ENCODE measurements at regions not wholly inside any gene's neighbourhood (a gene's known extent, or its start where the extent isn't known, plus 50 kb on each side); places are given as distances from the start of the nearest gene placed in this dataset.

GRCh38 chr14:86022031-86022629, 492.2 kb downstream of the FLRT2 start:
- peak; percentile 6 for DNase-seq (ENCODE audit: low read depth)
- in situ Hi-C loops (cut with HindIII; ENCODE audit: low pct_unique_long_range_greater_than_20kb, low sequenced_read_pairs) = no loop called here

GRCh38 chr14:86020841-86021240, 490.9 kb downstream of the FLRT2 start:
- in situ Hi-C loops (cut with HindIII; ENCODE audit: low pct_unique_long_range_greater_than_20kb, low sequenced_read_pairs) = no loop called here
- no peak for DNase-seq (ENCODE audit: low read depth)

GRCh38 chr14:86015941-86016340, 486.0 kb downstream of the FLRT2 start:
- DNase-seq (ENCODE audit: low read depth) = no peak
- in situ Hi-C loops (cut with HindIII; ENCODE audit: low pct_unique_long_range_greater_than_20kb, low sequenced_read_pairs) = no loop called here

GRCh38 chr14:86015511-86015910, 485.6 kb downstream of the FLRT2 start:
- in situ Hi-C loops (cut with HindIII; ENCODE audit: low pct_unique_long_range_greater_than_20kb, low sequenced_read_pairs) = no loop called here
- no peak for DNase-seq (ENCODE audit: low read depth)

GRCh38 chr14:86013641-86014040, 483.7 kb downstream of the FLRT2 start:
- in situ Hi-C loops (cut with HindIII; ENCODE audit: low pct_unique_long_range_greater_than_20kb, low sequenced_read_pairs) = no loop called here
- DNase-seq (ENCODE audit: low read depth) = no peak

- in situ Hi-C loops (cut with HindIII; ENCODE audit: low pct_unique_long_range_greater_than_20kb, low sequenced_read_pairs) = no loop called here
- no peak for DNase-seq (ENCODE audit: low read depth)
These were observed 482.5 kb downstream of the FLRT2 start for GRCh38 chr14:86012461-86012860.

- DNase-seq (ENCODE audit: low read depth) = no peak
- in situ Hi-C loops (cut with HindIII; ENCODE audit: low pct_unique_long_range_greater_than_20kb, low sequenced_read_pairs) = no loop called here
These were observed 474.1 kb downstream of the FLRT2 start for GRCh38 chr14:86003998-86004397.

GRCh38 chr14:85996551-85996950, 466.6 kb downstream of the FLRT2 start:
- in situ Hi-C loops (cut with HindIII; ENCODE audit: low pct_unique_long_range_greater_than_20kb, low sequenced_read_pairs) = no loop called here
- DNase-seq (ENCODE audit: low read depth) = no peak

GRCh38 chr14:85991156-85991555, 461.2 kb downstream of the FLRT2 start:
- DNase-seq (ENCODE audit: low read depth) = no peak
- in situ Hi-C loops (cut with HindIII; ENCODE audit: low pct_unique_long_range_greater_than_20kb, low sequenced_read_pairs) = no loop called here

GRCh38 chr14:85987907-85988306, 458.0 kb downstream of the FLRT2 start:
- in situ Hi-C loops (cut with HindIII; ENCODE audit: low pct_unique_long_range_greater_than_20kb, low sequenced_read_pairs) = no loop called here
- no peak for DNase-seq (ENCODE audit: low read depth)

- in situ Hi-C loops (cut with HindIII; ENCODE audit: low pct_unique_long_range_greater_than_20kb, low sequenced_read_pairs) = no loop called here
- DNase-seq (ENCODE audit: low read depth) = no peak
These were observed 457.3 kb downstream of the FLRT2 start for GRCh38 chr14:85987292-85987691.

- no peak for DNase-seq (ENCODE audit: low read depth)
- in situ Hi-C loops (cut with HindIII; ENCODE audit: low pct_unique_long_range_greater_than_20kb, low sequenced_read_pairs) = no loop called here
These were observed 448.8 kb downstream of the FLRT2 start for GRCh38 chr14:85978582-85979250.

GRCh38 chr14:85974602-85975001, 444.7 kb downstream of the FLRT2 start:
- no peak for DNase-seq (ENCODE audit: low read depth)
- in situ Hi-C loops (cut with HindIII; ENCODE audit: low pct_unique_long_range_greater_than_20kb, low sequenced_read_pairs) = no loop called here

GRCh38 chr14:85963486-85963885, 433.5 kb downstream of the FLRT2 start:
- no peak for DNase-seq (ENCODE audit: low read depth)
- in situ Hi-C loops (cut with HindIII; ENCODE audit: low pct_unique_long_range_greater_than_20kb, low sequenced_read_pairs) = no loop called here

GRCh38 chr14:85960756-85961155, 430.8 kb downstream of the FLRT2 start:
- no peak for DNase-seq (ENCODE audit: low read depth)
- in situ Hi-C loops (cut with HindIII; ENCODE audit: low pct_unique_long_range_greater_than_20kb, low sequenced_read_pairs) = no loop called here

GRCh38 chr14:85959063-85959462, 429.1 kb downstream of the FLRT2 start:
- DNase-seq (ENCODE audit: low read depth) = no peak
- in situ Hi-C loops (cut with HindIII; ENCODE audit: low pct_unique_long_range_greater_than_20kb, low sequenced_read_pairs) = no loop called here

GRCh38 chr14:85958069-85958468, 428.1 kb downstream of the FLRT2 start:
- in situ Hi-C loops (cut with HindIII; ENCODE audit: low pct_unique_long_range_greater_than_20kb, low sequenced_read_pairs) = no loop called here
- DNase-seq (ENCODE audit: low read depth) = no peak

GRCh38 chr14:85953265-85953664, 423.3 kb downstream of the FLRT2 start:
- DNase-seq (ENCODE audit: low read depth) = no peak
- in situ Hi-C loops (cut with HindIII; ENCODE audit: low pct_unique_long_range_greater_than_20kb, low sequenced_read_pairs) = no loop called here

- no peak for DNase-seq (ENCODE audit: low read depth)
- in situ Hi-C loops (cut with HindIII; ENCODE audit: low pct_unique_long_range_greater_than_20kb, low sequenced_read_pairs) = no loop called here
These were observed 418.2 kb downstream of the FLRT2 start for GRCh38 chr14:85948153-85948552.

- no peak for DNase-seq (ENCODE audit: low read depth)
- in situ Hi-C loops (cut with HindIII; ENCODE audit: low pct_unique_long_range_greater_than_20kb, low sequenced_read_pairs) = no loop called here
These were observed 417.7 kb downstream of the FLRT2 start for GRCh38 chr14:85947461-85948139.
